ENCODE measurements at regions not wholly inside any gene's neighbourhood (a gene's known extent, or its start where the extent isn't known, plus 50 kb on each side); places are given as distances from the start of the nearest gene placed in this dataset.

- DNase-seq: no peak
- H3K27ac ChIP-seq (ENCODE audit: low read depth in 2 of 2, low read length in 1 of 2): no peak overlapping the region
- H3K79me2 ChIP-seq (ENCODE audit: insufficient read depth): no peaks in the 10 kb centered on the region
- H3K9me3 ChIP-seq: no peaks in the 10 kb centered on the region
- no peaks in the 10 kb centered on the region; a peak in 1 of 4 replicates for H3K4me1 ChIP-seq (ENCODE audit: control insufficient read depth in 1 of 2, insufficient read depth in 2 of 2, low read depth in 1 of 2, low read length in 1 of 2)
- no peak for TF ChIP-seq EP300 (IDR thresholded peaks at IDR 0.05; ENCODE audit: borderline replicate concordance in 1 of 2, low read depth in 1 of 2, low read length in 1 of 2)
- no peak for TF ChIP-seq REST (IDR thresholded peaks at IDR 0.05; ENCODE audit: low read depth, low read length)
- no peak for TF ChIP-seq TAF1 (IDR thresholded peaks at IDR 0.05; ENCODE audit: borderline replicate concordance, low read depth, low read length)
- no peak for TF ChIP-seq RXRA (IDR thresholded peaks at IDR 0.05; ENCODE audit: borderline replicate concordance, low read depth)
- no peak for TF ChIP-seq EZH2phosphoT487 (IDR thresholded peaks at IDR 0.05; ENCODE audit: borderline replicate concordance, low read depth)
- no peak for TF ChIP-seq RAD21 (IDR thresholded peaks at IDR 0.05; ENCODE audit: low read length)
- no peak for TF ChIP-seq CTCF (IDR thresholded peaks at IDR 0.05)
- no peak for TF ChIP-seq FOSL2 (IDR thresholded peaks at IDR 0.05; ENCODE audit: borderline replicate concordance, low read depth)
- TF ChIP-seq FOXJ3 (CRISPR knock-in tag; IDR thresholded peaks at IDR 0.05): no peak
- TF ChIP-seq RFX5 (IDR thresholded peaks at IDR 0.05; ENCODE audit: low read length): no peak
- TF ChIP-seq NFIC (IDR thresholded peaks at IDR 0.05; ENCODE audit: borderline replicate concordance): no peak
- no peak for TF ChIP-seq POLR2AphosphoS5 (IDR thresholded peaks at IDR 0.05; ENCODE audit: low read depth, low read length)
- TF ChIP-seq MEF2A (IDR thresholded peaks at IDR 0.05; ENCODE audit: borderline replicate concordance, low read depth): no peak
- TF ChIP-seq GABPA (IDR thresholded peaks at IDR 0.05; ENCODE audit: low read depth): no peak
- TF ChIP-seq MAX (IDR thresholded peaks at IDR 0.05; ENCODE audit: low read depth): no peak
- TF ChIP-seq NRF1 (IDR thresholded peaks at IDR 0.05; ENCODE audit: low read depth, low read length): no peak
- TF ChIP-seq GATA2 (CRISPR knock-in tag; IDR thresholded peaks at IDR 0.05): no peak
- TF ChIP-seq SIN3A (IDR thresholded peaks at IDR 0.05; ENCODE audit: borderline replicate concordance, low read depth, low read length): no peak
- TF ChIP-seq FOXM1 (IDR thresholded peaks at IDR 0.05; ENCODE audit: low read depth): no peak
- TF ChIP-seq MXI1 (IDR thresholded peaks at IDR 0.05; ENCODE audit: low read depth, low read length): no peak
- no peaks in the 10 kb centered on the region for H3F3A ChIP-seq (replicated peaks; ENCODE audit: insufficient read depth)
- H3K27me3 ChIP-seq (ENCODE audit: insufficient read depth): no peaks in the 10 kb centered on the region
- H3K36me3 ChIP-seq (replicated peaks in 1 of 2; ENCODE audit: control insufficient read depth in 1 of 2, insufficient read depth in 2 of 2, low read length in 1 of 2): no peaks in the 10 kb centered on the region
- H2AFZ ChIP-seq (ENCODE audit: low read depth): no peak overlapping the region
- no peak overlapping the region for H3K4me2 ChIP-seq
- H3K4me3 ChIP-seq (ENCODE audit: low read depth in 2 of 2, low read length in 1 of 2): no peak overlapping the region
- no peak overlapping the region for H3K9ac ChIP-seq
- no peaks in the 10 kb centered on the region for H4K20me1 ChIP-seq (ENCODE audit: insufficient read depth)
- POLR2A ChIA-PET: no interaction called here
- no peaks in the 10 kb centered on the region for H3K9me2 ChIP-seq
- CTCF ChIA-PET: no interaction called here
- 26% methylated on average over 7 of the region's 7 CpGs for WGBS (ENCODE audit: low lambda C conversion rate)
These were observed 425.8 kb upstream of the MYT1L start for GRCh38 chr2:2756886-2757285.
